NOMO-1 treated with dmso at 0.1 percent for 144 hours (cell line): ENCODE measurements at regions not wholly inside any gene's neighbourhood (a gene's known extent, or its start where the extent isn't known, plus 50 kb on each side); places are given as distances from the start of the nearest gene placed in this dataset.
A peak's percentile ranks its signal among the peaks of the same experiment; 100 is the strongest.

Experiments used
- DNase-seq: peaks from one replicate; lab custom pipeline; 2025; ENCODE audit not compliant: unreplicated experiment; lab: John Stamatoyannopoulos, UW

DNA sequence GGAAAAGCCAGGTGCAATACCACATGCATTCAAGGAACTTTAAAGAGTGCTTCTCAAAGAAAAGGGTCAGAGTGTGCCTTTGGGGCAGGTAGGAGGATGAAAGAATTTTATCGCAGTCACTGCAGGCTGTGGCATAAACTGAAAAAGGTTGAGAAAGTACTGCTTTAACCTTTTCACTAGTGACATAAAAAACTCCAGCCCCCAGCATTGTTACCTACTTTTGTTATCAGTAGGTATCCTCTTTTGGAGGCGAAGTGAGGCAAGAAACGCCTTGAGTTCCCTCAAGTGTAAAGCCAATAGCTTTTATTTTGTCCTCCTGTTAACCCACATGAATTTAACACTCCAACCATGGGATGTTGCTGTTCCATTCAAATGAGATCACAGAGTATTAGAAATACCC, 64.7 kb upstream of the CHD1 start:
- no peak for DNase-seq

DNA sequence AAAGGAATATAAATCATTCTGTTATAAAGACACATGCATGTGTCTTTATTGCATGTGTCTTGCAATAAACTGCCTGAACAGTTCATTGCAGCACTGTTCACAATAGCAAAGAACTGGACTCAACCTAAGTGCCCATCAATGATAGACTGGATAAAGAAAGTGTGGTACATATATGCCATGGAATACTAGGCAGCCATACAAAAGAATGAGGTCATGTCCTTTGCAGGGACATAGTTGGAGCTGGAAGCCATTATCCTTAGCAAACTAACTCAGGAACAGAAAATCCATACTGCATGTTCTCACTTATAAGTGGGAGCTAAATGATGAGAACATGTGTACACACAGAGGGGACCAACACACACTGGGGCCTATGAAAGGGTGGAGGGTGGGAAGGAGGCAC, 63.7 kb upstream of the CHD1 start:
- DNase-seq: no peak

DNA sequence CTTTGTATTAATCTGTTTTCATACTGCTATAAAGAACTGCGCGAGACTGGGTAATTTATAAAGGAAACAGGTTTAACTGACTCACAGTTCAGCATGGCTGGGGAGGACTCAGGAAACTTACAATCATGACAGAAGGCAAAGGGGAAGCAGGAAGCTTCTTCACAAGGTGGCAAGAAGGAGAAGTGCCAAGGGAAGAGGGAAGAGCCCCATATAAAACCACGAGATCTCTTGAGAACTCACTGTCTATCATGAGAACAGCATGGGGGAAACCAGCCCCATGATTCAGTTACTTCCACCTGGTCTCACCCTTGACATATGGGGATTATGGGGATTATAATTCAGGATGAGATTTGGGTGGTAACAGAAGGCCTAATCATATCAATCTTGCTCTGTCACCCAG, 60.9 kb upstream of the CHD1 start:
- peak; percentile 61 for DNase-seq

DNA sequence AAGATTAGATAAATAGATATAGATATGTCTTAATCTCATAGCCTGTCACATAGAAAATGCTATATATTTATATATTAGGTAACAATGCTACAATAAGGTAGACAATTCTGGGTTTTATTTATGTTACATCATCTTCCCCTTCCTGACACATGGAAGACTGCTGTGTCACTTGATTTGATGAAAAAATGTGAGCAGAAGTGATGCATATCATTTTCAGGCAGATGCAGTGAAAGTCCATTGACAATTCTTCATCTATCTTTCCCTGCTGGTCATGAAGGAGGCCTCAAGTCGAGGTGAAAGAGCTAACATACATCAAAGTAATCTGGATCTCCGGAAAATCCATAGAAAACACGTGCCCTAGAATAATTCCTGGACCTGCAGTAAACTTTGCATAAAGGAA, 57.8 kb upstream of the CHD1 start:
- DNase-seq: no peak

DNA sequence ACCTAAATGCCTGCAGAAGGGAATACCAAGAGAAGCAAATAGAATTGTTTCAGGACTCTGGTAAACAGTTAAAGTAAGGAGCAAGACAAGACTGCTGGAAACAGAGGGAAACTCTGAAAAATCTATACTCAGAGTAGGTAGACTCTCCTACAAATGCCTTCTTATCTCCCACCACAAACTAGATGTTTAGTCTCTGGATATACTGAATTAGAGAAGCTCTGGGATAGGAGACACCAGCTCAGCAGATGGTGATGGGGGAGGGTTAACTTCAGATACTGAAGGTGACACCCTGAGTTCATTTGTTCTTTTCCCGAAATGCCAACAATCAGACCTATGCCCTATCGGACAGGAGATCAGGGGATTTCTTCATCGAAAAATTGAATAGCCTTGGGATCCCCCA, 54.1 kb upstream of the CHD1 start:
- DNase-seq: no peak
